ENCODE measurements at regions not wholly inside any gene's neighbourhood (a gene's known extent, or its start where the extent isn't known, plus 50 kb on each side); places are given as distances from the start of the nearest gene placed in this dataset.

- TF ChIP-seq CTCF (IDR thresholded peaks at IDR 0.05; ENCODE audit: borderline replicate concordance, insufficient read depth, low read depth, low read length), result no peak
- H3K4me3 ChIP-seq (ENCODE audit: low read depth, low read length), result no peak overlapping the region
Observed at GRCh38 chrX:117701050-117701449, 415.6 kb downstream of the KLHL13 start.

GRCh38 chrX:117689956-117690355 lies 426.7 kb downstream of the KLHL13 start:
- TF ChIP-seq CTCF (IDR thresholded peaks at IDR 0.05; ENCODE audit: borderline replicate concordance, insufficient read depth, low read depth, low read length), result no peak
- no peak overlapping the region for H3K4me3 ChIP-seq (ENCODE audit: low read depth, low read length)

- no peak for TF ChIP-seq CTCF (IDR thresholded peaks at IDR 0.05; ENCODE audit: borderline replicate concordance, insufficient read depth, low read depth, low read length)
- no peak overlapping the region for H3K4me3 ChIP-seq (ENCODE audit: low read depth, low read length)
Observed at GRCh38 chrX:117680286-117680685, 436.3 kb downstream of the KLHL13 start.

GRCh38 chrX:117653396-117653795 lies 463.2 kb downstream of the KLHL13 start:
- no peak overlapping the region for H3K4me3 ChIP-seq (ENCODE audit: low read depth, low read length)
- TF ChIP-seq CTCF (IDR thresholded peaks at IDR 0.05; ENCODE audit: borderline replicate concordance, insufficient read depth, low read depth, low read length), result no peak

GRCh38 chrX:117645639-117646038 lies 471.0 kb downstream of the KLHL13 start:
- TF ChIP-seq CTCF (IDR thresholded peaks at IDR 0.05; ENCODE audit: borderline replicate concordance, insufficient read depth, low read depth, low read length), result no peak
- no peak overlapping the region for H3K4me3 ChIP-seq (ENCODE audit: low read depth, low read length)

- TF ChIP-seq CTCF (IDR thresholded peaks at IDR 0.05; ENCODE audit: borderline replicate concordance, insufficient read depth, low read depth, low read length), result no peak
- no peak overlapping the region for H3K4me3 ChIP-seq (ENCODE audit: low read depth, low read length)
Observed at GRCh38 chrX:117641913-117642656, 474.5 kb downstream of the KLHL13 start.

GRCh38 chrX:117636826-117637225 lies 479.8 kb downstream of the KLHL13 start:
- H3K4me3 ChIP-seq (ENCODE audit: low read depth, low read length), result no peak overlapping the region
- no peak for TF ChIP-seq CTCF (IDR thresholded peaks at IDR 0.05; ENCODE audit: borderline replicate concordance, insufficient read depth, low read depth, low read length)
